DMS53 treated with DMSO at 0.1 percent for 48 hours (cell line): ENCODE measurements at regions not wholly inside any gene's neighbourhood (a gene's known extent, or its start where the extent isn't known, plus 50 kb on each side); places are given as distances from the start of the nearest gene placed in this dataset.

Experiments used
- DNase-seq: peaks from one replicate; lab custom pipeline; 2025; ENCODE audit not compliant: unreplicated experiment; lab: John Stamatoyannopoulos, UW

GRCh38 chr11:64499261-64500004 is 56.3 kb upstream of the SLC22A11 start:
- DNase-seq: no peak

GRCh38 chr11:64500176-64501013 is 55.3 kb upstream of the SLC22A11 start:
- DNase-seq: no peak

- no peak for DNase-seq
Observed at GRCh38 chr11:64501500-64502427, 54.0 kb upstream of the SLC22A11 start.

- no peak for DNase-seq
Observed at GRCh38 chr11:64502634-64503033, 53.1 kb upstream of the SLC22A11 start.

- no peak for DNase-seq
Observed at GRCh38 chr11:64503186-64503753, 52.5 kb upstream of the SLC22A11 start.

- DNase-seq: no peak
Observed at GRCh38 chr11:64504999-64505398, 50.7 kb upstream of the SLC22A11 start.
